ENCODE measurements at regions not wholly inside any gene's neighbourhood (a gene's known extent, or its start where the extent isn't known, plus 50 kb on each side); places are given as distances from the start of the nearest gene placed in this dataset.
"Not testable (repeated sequence)": the region's sequence is repeated elsewhere in the genome, so short reads cannot be mapped to it uniquely, and the experiment has no call there.

GRCh38 chr6:90677440-90677839 lies 90.6 kb upstream of the MAP3K7 start:
- no peak for DNase-seq (ENCODE audit: low spot score)

DNA sequence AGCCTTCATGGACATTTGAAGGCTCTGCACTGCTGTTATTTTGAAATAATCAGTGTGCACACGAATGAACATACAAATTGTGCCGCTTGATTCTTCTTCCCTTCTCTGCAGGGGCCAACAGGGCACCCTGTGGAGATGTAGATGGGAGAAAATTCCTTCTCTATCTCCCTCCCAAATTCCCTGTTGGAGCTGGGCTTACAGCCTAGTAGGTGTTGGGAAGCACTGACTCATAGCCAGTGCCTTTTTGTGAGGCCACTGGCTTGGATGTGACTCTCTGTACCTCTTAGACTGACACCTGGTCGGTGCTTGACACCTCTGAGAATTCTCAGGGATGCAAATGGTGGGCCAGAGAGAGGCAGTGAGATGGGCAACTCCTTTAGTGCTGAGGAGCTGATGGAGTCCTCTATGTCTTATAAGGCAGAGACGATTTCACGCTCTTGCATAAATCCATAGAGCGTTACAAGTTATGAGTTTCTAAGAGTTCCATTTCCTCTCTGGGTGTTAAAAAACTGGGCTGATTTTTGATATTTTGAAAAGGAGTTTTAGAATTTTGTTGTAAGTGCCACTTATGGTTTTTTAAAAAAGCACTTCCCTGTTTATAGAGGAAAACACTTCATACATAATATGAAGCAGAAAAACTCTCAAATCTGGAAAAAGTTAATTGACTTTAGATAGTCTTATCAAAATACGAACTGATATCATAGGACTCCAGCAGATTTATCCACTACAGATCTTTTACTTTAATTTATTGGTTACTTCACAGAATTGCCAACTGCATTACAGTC lies 89.8 kb upstream of the MAP3K7 start:
- no peak for DNase-seq (ENCODE audit: low spot score)

GRCh38 chr6:90675107-90675506 lies 88.2 kb upstream of the MAP3K7 start:
- not testable (repeated sequence) for DNase-seq (ENCODE audit: low spot score)

DNA sequence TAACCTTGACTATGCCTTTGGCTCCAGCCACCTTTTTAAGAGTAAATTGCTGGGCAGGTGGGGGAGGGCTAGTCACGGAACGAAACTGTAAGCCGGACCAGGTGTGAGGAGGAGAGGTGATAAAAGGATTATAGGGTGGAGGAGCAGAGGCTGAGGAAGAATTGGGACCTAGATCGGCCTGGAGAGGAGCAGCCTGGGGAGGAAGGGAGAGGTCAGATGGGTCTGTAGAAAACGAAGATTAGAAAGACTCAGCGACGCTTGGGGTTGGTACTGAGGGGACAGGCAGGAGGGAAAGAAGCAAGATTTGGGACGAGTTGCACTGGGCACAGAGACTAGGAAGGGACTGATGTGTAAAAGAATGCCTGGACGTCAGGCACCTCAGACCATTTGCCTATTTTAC lies 87.2 kb upstream of the MAP3K7 start:
- DNase-seq (ENCODE audit: low spot score) = not testable (repeated sequence)

GRCh38 chr6:90669846-90670245 lies 83.0 kb upstream of the MAP3K7 start:
- no peak for DNase-seq (ENCODE audit: low spot score)

DNA sequence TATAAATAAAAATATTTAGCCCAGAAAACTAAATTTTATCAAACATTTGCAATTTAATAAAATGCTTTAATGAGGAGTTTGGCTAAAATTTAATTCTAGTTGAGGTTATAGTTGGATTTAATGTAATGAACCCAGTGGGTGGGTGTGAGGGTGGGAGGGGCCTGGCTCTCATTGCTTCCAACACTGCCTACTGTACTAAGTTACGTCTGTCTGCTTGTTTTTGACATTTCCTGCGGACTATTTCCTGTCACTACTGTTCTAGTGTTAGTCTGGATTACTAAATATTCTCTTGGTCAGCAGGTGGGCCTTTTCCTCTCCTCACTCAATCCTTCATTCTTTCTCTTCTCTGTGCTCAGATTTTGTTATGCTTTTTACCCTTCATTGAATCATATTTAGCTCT lies 82.5 kb upstream of the MAP3K7 start:
- DNase-seq (ENCODE audit: low spot score) = no peak

DNA sequence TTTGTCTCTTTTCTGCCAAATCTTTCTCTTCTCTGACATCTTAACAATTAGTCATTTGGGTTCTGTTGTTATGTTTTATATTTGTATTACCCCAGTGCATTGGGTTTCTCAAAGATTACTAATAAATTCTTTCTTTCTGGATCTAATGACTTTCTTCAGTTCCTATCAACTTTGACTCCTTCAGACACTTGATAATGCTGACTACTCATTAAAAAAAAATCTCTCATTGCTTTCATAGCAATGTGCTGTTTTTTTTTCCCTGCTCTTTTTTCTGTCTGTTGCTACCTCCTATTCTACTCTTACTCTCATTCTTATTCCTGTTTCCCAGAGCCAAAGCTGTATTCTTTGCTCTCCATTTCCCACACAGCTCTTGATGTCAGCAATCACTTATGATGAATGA lies 81.3 kb upstream of the MAP3K7 start:
- no peak for DNase-seq (ENCODE audit: low spot score)

DNA sequence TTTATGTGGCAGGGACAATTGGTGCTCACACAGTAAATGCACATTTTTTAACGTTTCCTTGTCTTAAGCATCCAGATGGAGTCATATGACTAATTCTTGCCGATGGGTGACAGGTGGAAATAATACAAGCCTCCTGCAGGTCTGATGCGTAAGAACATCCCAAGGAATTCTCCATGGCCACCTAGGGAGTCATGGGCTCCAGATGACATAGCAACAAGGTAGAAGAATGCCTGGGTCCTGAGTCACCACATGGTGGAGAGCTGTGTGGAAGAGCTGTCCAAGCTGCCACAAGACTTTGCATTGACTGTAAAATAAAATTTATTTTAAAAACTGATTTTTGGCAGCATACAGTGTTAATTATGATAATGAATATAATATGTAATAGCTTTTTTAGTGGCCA lies 77.0 kb upstream of the MAP3K7 start:
- DNase-seq (ENCODE audit: low spot score) = no peak

DNA sequence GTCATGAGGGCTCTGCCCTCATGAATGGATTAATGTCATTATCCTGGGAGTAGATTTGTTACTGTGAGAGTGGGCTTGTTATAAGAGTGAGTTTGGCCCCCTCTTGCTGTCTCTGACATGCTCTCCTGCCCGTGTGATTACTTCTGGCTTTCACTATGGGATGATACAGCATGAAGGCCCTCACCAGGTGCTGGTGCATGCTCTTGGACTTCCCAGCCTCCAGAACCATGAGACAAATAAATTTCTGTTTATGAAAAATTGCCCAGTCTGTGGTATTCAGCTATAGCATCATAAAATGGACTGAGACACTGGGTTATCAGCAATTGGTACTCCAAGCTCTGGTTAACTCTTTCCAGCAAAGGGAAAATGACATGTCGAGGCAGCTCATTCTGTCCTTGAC lies 76.2 kb upstream of the MAP3K7 start:
- no peak for DNase-seq (ENCODE audit: low spot score)

DNA sequence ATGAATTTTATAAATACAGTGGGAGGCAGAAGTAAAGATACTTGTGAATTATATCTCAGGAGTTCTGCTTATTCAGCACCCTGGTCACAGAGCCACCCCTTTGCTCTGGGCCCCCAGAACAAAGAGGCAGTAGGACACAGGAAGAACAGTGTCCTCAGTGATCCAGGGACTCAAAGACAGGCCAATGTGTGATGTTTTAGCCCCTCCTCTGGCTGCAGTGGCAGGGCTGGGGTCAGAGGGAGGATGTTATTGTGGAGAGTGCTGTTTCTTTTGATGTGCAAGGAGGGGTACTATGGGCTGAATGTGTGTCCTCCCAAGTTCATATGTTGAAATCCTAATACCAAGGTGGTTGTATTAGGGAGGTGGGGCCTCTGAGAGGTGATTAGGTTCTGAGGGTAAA lies 74.1 kb upstream of the MAP3K7 start:
- DNase-seq (ENCODE audit: low spot score) = no peak

GRCh38 chr6:90658497-90658896 lies 71.6 kb upstream of the MAP3K7 start:
- no peak for DNase-seq (ENCODE audit: low spot score)

GRCh38 chr6:90656325-90656724 lies 69.5 kb upstream of the MAP3K7 start:
- DNase-seq (ENCODE audit: low spot score) = no peak

DNA sequence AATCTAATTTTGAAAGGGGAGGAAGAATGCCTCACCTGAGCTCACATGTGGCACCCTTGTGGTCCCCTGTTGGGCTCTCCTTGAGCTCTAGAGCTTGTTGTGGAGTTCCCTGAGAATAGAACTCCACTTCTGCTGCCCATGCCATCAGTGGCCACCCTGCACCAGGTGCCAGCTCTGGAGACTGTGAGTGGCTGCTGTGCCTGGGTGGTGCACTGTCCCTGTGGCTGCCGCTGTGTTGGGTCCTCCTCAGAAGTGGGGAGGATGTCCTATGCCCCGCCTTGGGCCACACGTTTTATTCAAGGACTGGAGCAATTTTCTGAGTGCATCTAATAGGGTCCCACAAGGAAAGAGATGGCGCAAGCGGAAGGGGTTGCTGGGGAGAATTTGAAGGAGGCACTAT lies 67.9 kb upstream of the MAP3K7 start:
- DNase-seq (ENCODE audit: low spot score) = no peak

DNA sequence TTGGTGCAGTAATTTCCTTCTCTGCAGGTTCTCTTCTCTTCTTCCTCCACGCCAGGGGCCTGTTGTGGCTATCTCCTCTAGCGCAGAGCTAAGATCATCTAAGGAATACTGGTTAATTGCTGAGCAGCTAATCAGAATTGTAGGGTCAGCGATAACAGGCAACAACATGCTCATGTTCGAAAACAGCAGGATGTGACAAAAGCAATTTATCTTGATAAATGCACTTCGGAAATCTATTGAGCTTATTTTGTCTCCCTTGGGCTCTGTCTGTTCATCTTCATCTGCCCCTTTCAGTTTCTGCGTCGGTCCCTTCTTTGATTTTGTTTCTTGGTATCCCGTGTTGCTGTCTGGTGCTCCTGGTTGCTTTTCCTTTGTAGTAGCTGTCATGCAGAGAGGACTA lies 67.3 kb upstream of the MAP3K7 start:
- DNase-seq (ENCODE audit: low spot score) = no peak

DNA sequence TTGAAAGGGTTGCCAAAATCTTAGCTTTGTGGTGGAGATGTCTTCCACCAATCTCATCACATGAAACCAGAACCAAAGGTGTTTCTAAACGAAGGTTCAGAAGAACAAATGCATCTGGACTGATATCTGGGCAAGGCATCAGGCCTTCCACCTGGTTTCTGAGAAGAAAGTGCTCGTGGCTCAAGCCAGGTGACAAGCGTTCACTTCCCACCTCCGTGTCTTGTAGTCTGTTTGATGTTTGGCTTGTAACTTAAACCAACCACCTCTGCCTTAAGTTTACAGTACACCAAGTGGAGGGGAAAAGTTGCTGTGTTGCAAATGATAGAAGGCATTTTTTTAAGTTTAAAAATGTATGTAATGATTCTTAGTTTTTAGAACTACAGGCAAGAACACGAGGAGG lies 66.9 kb upstream of the MAP3K7 start:
- no peak for DNase-seq (ENCODE audit: low spot score)

- DNase-seq (ENCODE audit: low spot score) = no peak
Measured at GRCh38 chr6:90650041-90650940, 63.4 kb upstream of the MAP3K7 start.

DNA sequence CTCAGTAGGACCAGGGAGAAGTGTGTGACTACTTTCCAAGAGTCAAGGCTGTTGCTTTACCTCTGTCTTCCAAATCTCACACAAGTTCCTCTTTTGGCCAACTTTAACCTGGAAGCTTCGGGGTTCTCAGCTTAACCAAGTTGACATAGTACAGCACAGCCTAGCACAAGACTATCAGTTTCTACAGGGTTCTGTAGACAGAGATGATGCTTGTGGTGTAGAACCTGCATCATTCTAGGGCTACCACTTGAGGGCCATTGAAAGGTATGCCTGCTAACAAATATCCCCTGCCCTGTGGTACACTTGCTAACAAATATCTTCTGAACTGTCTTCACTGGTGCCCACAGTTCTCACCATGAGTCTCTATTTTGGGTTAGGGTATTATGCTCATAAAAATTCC lies 62.0 kb upstream of the MAP3K7 start:
- DNase-seq (ENCODE audit: low spot score) = no peak

- no peak for DNase-seq (ENCODE audit: low spot score)
Measured at GRCh38 chr6:90646940-90647339, 60.1 kb upstream of the MAP3K7 start.

DNA sequence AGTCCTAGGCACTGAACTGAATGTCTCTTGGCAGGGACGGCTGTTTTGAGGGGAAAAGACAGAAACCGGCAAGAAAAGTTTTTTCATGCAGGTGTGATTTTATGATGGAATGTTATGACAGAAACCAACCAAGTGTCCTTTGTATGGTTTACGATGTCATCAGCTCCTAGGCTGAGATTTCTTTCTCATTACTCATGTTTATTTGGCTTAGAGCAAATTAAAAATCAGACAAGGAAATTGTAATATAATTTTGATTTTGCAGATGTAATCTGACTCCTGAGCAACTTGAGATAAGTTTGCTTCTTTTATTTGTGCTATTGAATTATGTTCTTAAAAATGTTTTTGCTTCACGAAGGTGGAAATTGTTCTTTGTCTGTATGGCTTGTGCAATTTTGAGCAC lies 58.8 kb upstream of the MAP3K7 start:
- DNase-seq (ENCODE audit: low spot score) = no peak

DNA sequence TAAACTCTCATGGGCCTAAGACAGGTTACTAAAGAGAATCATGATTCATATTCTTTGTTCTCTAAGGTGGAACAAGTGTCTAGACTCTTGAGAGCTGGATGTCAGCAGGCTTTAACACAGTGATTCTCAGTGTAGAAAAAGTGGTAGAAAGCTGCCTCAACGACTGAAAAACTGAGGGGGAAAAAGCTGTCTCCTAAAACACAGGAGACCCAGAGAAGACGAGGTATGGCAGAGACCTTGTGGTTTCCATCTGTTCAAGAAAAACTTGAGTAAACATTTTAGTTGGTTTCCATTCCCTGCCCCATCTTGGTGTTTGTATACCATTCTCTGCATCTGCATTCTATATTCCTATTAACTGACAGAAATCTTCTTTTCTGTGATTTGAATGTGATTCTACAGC lies 57.6 kb upstream of the MAP3K7 start:
- DNase-seq (ENCODE audit: low spot score) = no peak

DNA sequence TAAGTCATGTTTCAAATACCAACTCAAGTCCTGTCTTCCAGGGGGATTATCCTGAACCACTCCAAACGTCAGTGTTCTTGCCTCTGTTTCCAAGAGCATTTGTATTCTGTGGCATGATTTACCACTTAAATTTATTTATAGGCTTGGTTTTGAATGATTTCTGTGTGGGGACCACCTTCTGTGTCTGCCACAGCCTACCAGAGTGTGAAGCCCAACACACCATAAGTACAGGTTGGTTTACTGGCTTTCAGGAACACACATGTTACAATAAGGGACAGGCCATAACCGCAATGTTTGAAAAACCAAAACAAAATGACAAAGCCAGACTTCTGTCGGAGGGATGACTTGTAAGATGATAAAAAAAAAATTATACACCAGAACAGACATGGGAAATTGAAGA lies 56.5 kb upstream of the MAP3K7 start:
- no peak for DNase-seq (ENCODE audit: low spot score)

- DNase-seq (ENCODE audit: low spot score) = no peak
Measured at GRCh38 chr6:90637320-90637719, 50.4 kb upstream of the MAP3K7 start.
